Stimulated activated CD4-positive, alpha-beta T cell treated with anti-CD3 and anti-CD28 coated beads, Interleukin-12 subunit alpha, Interleukin-12 subunit beta, amount 100 ng/mL, for 4 hours (primary cell): ENCODE measurements at regions not wholly inside any gene's neighbourhood (a gene's known extent, or its start where the extent isn't known, plus 50 kb on each side); places are given as distances from the start of the nearest gene placed in this dataset.

Experiments used
- DNase-seq: peaks from one replicate; pipeline ENCODE4 v3.0.0-alpha.2; 2020

DNA sequence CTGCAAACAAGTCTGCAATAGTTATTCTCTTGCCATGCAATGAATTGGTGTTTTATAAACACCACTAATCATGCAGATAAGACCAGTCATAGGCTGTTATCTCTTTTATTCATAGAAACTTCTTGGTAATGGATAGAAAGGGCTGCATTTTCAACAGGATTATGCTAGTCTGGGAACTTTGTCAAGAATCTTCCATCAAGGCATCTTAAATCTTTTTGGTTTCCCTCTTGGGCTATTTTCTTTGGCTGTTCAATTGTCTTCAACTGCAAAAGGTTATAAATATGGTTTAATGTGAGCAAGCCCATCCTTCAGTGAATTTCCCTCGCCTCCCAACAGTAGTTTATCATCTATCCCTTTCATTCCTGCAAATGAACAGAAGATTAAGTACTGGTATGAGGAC lies 59.0 kb upstream of the MINAR1 start:
- no peak for DNase-seq

GRCh38 chr15:79373728-79374127 lies 58.4 kb upstream of the MINAR1 start:
- no peak for DNase-seq

GRCh38 chr15:79376383-79376782 lies 55.8 kb upstream of the MINAR1 start:
- DNase-seq: no peak

DNA sequence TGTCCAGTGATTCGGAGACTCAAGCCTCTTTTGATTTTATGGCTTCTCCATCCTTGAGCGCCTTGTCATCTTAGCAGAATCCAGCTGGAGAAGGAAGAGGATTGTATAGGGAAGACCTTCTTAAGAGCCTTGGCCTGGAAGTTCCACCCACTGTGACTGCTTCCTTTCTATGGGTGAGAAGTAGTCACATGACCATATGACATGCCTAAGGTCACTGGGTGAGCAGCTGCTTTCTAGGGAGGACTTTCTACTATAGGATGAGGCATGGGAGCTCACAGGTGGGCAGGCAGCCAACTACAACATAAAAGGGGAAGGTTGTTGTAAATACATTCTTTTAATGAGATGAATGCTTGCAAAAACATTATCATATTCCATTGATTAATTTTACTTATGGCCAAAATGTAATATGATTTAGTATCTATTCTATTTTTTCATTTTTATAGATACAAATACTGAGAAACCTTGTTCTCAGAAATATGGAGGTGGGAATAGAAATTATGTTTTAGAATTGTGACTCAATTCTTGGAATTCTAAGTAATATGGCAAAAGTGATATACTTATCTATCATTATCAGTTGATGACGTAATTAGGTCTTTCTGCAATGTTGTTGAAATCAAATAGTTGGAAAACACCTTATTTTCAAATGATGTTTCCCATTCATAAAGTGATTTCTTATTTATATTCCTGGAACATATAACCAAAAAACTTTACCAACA lies 53.6 kb upstream of the MINAR1 start:
- DNase-seq: no peak

- peak; percentile 80 for DNase-seq
Observed at GRCh38 chr15:79380755-79381497, 51.2 kb upstream of the MINAR1 start.

DNA sequence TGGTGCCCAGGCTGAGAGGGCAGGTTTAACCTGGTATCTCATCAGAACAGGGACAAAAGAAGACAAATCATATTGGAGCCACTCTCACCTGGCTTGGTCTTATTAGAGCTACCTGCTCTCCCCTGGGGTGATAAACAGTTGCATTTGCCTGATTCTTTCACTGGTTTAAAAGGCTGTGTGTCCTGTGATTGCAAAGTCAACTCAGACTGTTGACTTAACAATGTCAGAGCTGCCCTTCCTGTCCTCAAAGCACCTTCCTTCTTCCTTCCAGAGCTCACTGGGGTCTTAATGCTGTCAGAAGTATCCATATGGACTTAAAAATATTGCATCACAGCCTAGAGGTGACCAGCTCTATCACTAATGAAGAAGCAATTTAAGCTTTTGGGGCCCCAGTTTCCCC lies 50.5 kb upstream of the MINAR1 start:
- no peak for DNase-seq
